Colonic mucosa (tissue), 4 donors: ENCODE measurements at regions not wholly inside any gene's neighbourhood (a gene's known extent, or its start where the extent isn't known, plus 50 kb on each side); places are given as distances from the start of the nearest gene placed in this dataset.

Experiments
- DNase-seq: peaks from one replicate; pipeline ENCODE4 v3.0.0-alpha.2; 2020
- H3K27ac ChIP-seq: fragments of 200-600 bp; one replicate; pipeline ENCODE4 v1.8.0; 2021
- H3K27me3 ChIP-seq: fragments of 200-600 bp; one replicate; pipeline ENCODE4 v1.8.0; 2021
- H3K36me3 ChIP-seq: fragments of 200-600 bp; one replicate; pipeline ENCODE4 v1.8.0; 2021
- H3K4me1 ChIP-seq: fragments of 200-600 bp; one replicate; pipeline ENCODE4 v1.8.0; 2021; ENCODE audit warnings: mild to moderate bottlenecking
- H3K4me3 ChIP-seq: fragments of 200-600 bp; one replicate; pipeline ENCODE4 v1.8.0; 2021
- H3K9ac ChIP-seq, 2 donors: one replicate each; pipeline ENCODE4 v1.7.0; 2013; ENCODE audit warnings: control low read depth in 2 of 2, low read depth in 2 of 2, low read length in 2 of 2
- H3K9me3 ChIP-seq: fragments of 200-600 bp; one replicate; pipeline ENCODE4 v1.8.0; 2021
- intact Hi-C: fragments of 100-400 bp; cut with DNase I; formaldehyde crosslinking; loops from one replicate; pipeline ENCODE4 v1.14.1; 2022
- TF ChIP-seq, protein P1 (sequence below): fragments of 200-600 bp; IDR thresholded peaks from one replicate; pipeline ENCODE4 v1.8.0; 2022; ENCODE audit warnings: antibody characterized with exemption, mild to moderate bottlenecking
- donor health status: healthy.
- donor health status: DM: no; HTN: no; CAD: no.
- donor health status: DM: no; HTN: no; CAD: no.

- H3K9me3 ChIP-seq, result no peaks in the 10 kb centered on the region
- H3K36me3 ChIP-seq, result no peaks in the 10 kb centered on the region
- no peak overlapping the region for H3K27ac ChIP-seq
- no peak for DNase-seq
- no peaks in the 10 kb centered on the region for H3K4me1 ChIP-seq
- no peaks in the 10 kb centered on the region for H3K27me3 ChIP-seq
- intact Hi-C loops, result no loop called here
- TF ChIP-seq, protein P1, sequence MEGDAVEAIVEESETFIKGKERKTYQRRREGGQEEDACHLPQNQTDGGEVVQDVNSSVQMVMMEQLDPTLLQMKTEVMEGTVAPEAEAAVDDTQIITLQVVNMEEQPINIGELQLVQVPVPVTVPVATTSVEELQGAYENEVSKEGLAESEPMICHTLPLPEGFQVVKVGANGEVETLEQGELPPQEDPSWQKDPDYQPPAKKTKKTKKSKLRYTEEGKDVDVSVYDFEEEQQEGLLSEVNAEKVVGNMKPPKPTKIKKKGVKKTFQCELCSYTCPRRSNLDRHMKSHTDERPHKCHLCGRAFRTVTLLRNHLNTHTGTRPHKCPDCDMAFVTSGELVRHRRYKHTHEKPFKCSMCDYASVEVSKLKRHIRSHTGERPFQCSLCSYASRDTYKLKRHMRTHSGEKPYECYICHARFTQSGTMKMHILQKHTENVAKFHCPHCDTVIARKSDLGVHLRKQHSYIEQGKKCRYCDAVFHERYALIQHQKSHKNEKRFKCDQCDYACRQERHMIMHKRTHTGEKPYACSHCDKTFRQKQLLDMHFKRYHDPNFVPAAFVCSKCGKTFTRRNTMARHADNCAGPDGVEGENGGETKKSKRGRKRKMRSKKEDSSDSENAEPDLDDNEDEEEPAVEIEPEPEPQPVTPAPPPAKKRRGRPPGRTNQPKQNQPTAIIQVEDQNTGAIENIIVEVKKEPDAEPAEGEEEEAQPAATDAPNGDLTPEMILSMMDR, result no peak
- no peak overlapping the region for H3K4me3 ChIP-seq
- H3K9ac ChIP-seq, result no peak overlapping the region
These were observed 51.4 kb upstream of the SGPP2 start for GRCh38 chr2:222372993-222373392.
